IMR-90 (cell line): ENCODE measurements at regions not wholly inside any gene's neighbourhood (a gene's known extent, or its start where the extent isn't known, plus 50 kb on each side); places are given as distances from the start of the nearest gene placed in this dataset.

ENCODE experiments used
- ATAC-seq: fragments of 200-7000 bp; cut with Tn5 transposase; 2 replicates; pipeline ENCODE4 v1.9.1; 2020; ENCODE audit warnings: low read depth, mild to moderate bottlenecking, moderate library complexity
- BruUV-seq: library from RNA; stranded (reverse); fragments of 400-500 nt; replicated peaks from 2 replicates; lab custom pipeline; 2021; lab: Mats Ljungman, UMichigan
- CTCF ChIA-PET: fragments of 300-600 bp; formaldehyde crosslinking; extraction: SDS; loops from one replicate; lab custom pipeline; 2021; ENCODE audit warnings: antibody characterized with exemption; lab: Yijun Ruan, JAX
- POLR2A ChIA-PET: fragments of 300-600 bp; sonication (Branson Sonifier 250); formaldehyde crosslinking; loops from one replicate; lab custom pipeline; 2022; ENCODE audit warnings: antibody characterized with exemption; ENCODE audit not compliant: unreplicated experiment; lab: Charles Lee
- DNase-seq: peaks from one replicate; pipeline ENCODE4 v3.0.0; 2013
- H2AFZ ChIP-seq: replicated peaks from 2 replicates; pipeline ENCODE3; 2013; ENCODE audit warnings: low read length, mild to moderate bottlenecking; ENCODE audit not compliant: poor library complexity
- H2AK5ac ChIP-seq: 2 replicates; pipeline ENCODE4 v1.6.1; 2013; ENCODE audit warnings: low read depth, low read length, inconsistent platforms
- H2AK9ac ChIP-seq: replicated peaks from 2 replicates; pipeline ENCODE3; 2013; ENCODE audit warnings: mild to moderate bottlenecking, low read depth, low read length, moderate library complexity; ENCODE audit not compliant: poor library complexity
- H2BK120ac ChIP-seq: 2 replicates; pipeline ENCODE4 v1.6.1; 2013; ENCODE audit warnings: low read depth, low read length, inconsistent platforms
- H2BK15ac ChIP-seq: 3 replicates; pipeline ENCODE4 v1.6.1; 2013; ENCODE audit warnings: low read depth, low read length, inconsistent platforms
- H2BK20ac ChIP-seq: 2 replicates; pipeline ENCODE4 v1.6.1; 2013; ENCODE audit warnings: low read depth, mild to moderate bottlenecking, inconsistent platforms, low read length, moderate library complexity
- H2BK5ac ChIP-seq: 2 replicates; pipeline ENCODE4 v1.6.1; 2013; ENCODE audit warnings: mild to moderate bottlenecking, low read depth, low read length, inconsistent platforms; ENCODE audit not compliant: poor library complexity, severe bottlenecking
- H3K14ac ChIP-seq: replicated peaks from 2 replicates; pipeline ENCODE4 v1.6.1; 2013; ENCODE audit warnings: low read depth, low read length, inconsistent platforms
- H3K18ac ChIP-seq: 2 replicates; pipeline ENCODE4 v1.6.1; 2013; ENCODE audit warnings: low read depth, low read length, control low read depth
- H3K23ac ChIP-seq: 2 replicates; pipeline ENCODE4 v1.6.1; 2013; ENCODE audit warnings: low read depth, low read length, inconsistent platforms
- H3K27ac ChIP-seq: 2 replicates; pipeline ENCODE4 v1.5.1; 2013; ENCODE audit warnings: mild to moderate bottlenecking, control low read depth, low read length; ENCODE audit not compliant: insufficient read depth
- H3K27me3 ChIP-seq: 2 replicates; pipeline ENCODE4 v1.6.1; 2013; ENCODE audit warnings: low read length; ENCODE audit not compliant: control insufficient read depth, insufficient read depth
- H3K36me3 ChIP-seq: 2 replicates; pipeline ENCODE4 v1.6.1; 2013; ENCODE audit warnings: low read length, mixed read lengths; ENCODE audit not compliant: control insufficient read depth, insufficient read depth
- H3K4ac ChIP-seq: 2 replicates; pipeline ENCODE4 v1.6.1; 2013; ENCODE audit warnings: low read depth, low read length, inconsistent platforms
- H3K4me1 ChIP-seq: 2 replicates; pipeline ENCODE4 v1.6.1; 2013; ENCODE audit warnings: low read length, mixed read lengths; ENCODE audit not compliant: control insufficient read depth, insufficient read depth
- H3K4me2 ChIP-seq: 2 replicates; pipeline ENCODE4 v1.6.1; 2013; ENCODE audit warnings: low read depth, mild to moderate bottlenecking, control low read depth, low read length, moderate library complexity
- H3K4me3 ChIP-seq: 2 replicates; pipeline ENCODE4 v1.5.1; 2013; ENCODE audit warnings: low read depth, mild to moderate bottlenecking, control low read depth, low read length, moderate library complexity; ENCODE audit not compliant: insufficient read depth
- H3K56ac ChIP-seq: 2 replicates; pipeline ENCODE4 v1.6.1; 2013; ENCODE audit warnings: low read length, inconsistent platforms; ENCODE audit not compliant: insufficient read depth; ENCODE audit errors: extremely low read depth
- H3K79me1 ChIP-seq, 2 experiments: 2 replicates each; pipeline ENCODE4 v1.6.1; 2013; ENCODE audit warnings: low read length in 2 of 2, inconsistent platforms in 1 of 2, low read depth in 1 of 2
- H3K9ac ChIP-seq: 2 replicates; pipeline ENCODE4 v1.6.1; 2013; ENCODE audit warnings: low read depth, low read length, control low read depth
- H3K9me1 ChIP-seq: 2 replicates; pipeline ENCODE4 v1.6.1; 2013; ENCODE audit warnings: low read length, inconsistent platforms; ENCODE audit not compliant: insufficient read depth
- H3K9me3 ChIP-seq: 2 replicates; pipeline ENCODE4 v1.6.1; 2013; ENCODE audit warnings: low read length; ENCODE audit not compliant: control insufficient read depth, insufficient read depth
- H4K20me1 ChIP-seq: 2 replicates; pipeline ENCODE4 v1.6.1; 2013; ENCODE audit warnings: low read length, inconsistent platforms; ENCODE audit not compliant: insufficient read depth
- H4K5ac ChIP-seq: 2 replicates; pipeline ENCODE4 v1.6.1; 2013; ENCODE audit warnings: mild to moderate bottlenecking, low read depth, low read length, control low read depth
- H4K8ac ChIP-seq, 2 experiments: 2 replicates each; pipeline ENCODE4 v1.6.1; 2013; ENCODE audit warnings: low read depth in 2 of 2, low read length in 2 of 2, control low read depth in 1 of 2, inconsistent platforms in 1 of 2
- H4K91ac ChIP-seq: 2 replicates; pipeline ENCODE4 v1.6.1; 2013; ENCODE audit warnings: low read depth, low read length, inconsistent platforms; ENCODE audit not compliant: insufficient read depth
- MAFK ChIP-seq: IDR thresholded peaks from 2 replicates; pipeline ENCODE4 v1.6.1; 2012; ENCODE audit warnings: low read depth, low read length, improper control_type of control experiment
- MAZ ChIP-seq: IDR thresholded peaks from 2 replicates; pipeline ENCODE4 v1.6.1; 2012; ENCODE audit warnings: low read depth, mild to moderate bottlenecking, low read length, improper control_type of control experiment, moderate library complexity, borderline replicate concordance
- dilution Hi-C: fragments of 300-500 bp; cut with HindIII; formaldehyde crosslinking; loops from one replicate; pipeline ENCODE4 v1.14.3; 2018; ENCODE audit warnings: low sequenced_read_pairs; ENCODE audit not compliant: unreplicated experiment
- in situ Hi-C: fragments of 300-500 bp; cut with MboI; formaldehyde crosslinking; loops from 3 replicates; pipeline ENCODE4 v1.14.3; 2019; ENCODE audit warnings: low sequenced_read_pairs, inconsistent platforms, mixed read lengths
- intact Hi-C: fragments of 100-400 bp; cut with micrococcal nuclease; formaldehyde crosslinking; loops from 2 replicates; pipeline ENCODE4 v1.10.0; 2022

GRCh38 chr1:188557053-188557452, 1728.3 kb downstream of the PLA2G4A start:
- BruUV-seq = no TSS peak
- no peak overlapping the region for H2AK5ac ChIP-seq
- H3K23ac ChIP-seq = no peak overlapping the region

More at GRCh38 chr1:188557053-188557452, 1728.3 kb downstream of the PLA2G4A start:
- Histone ChIP-seq H2BK5ac (no peak overlapping the region), H3K9ac (no peak overlapping the region), H3K4me1 (no peaks in the 10 kb centered on the region), H3K9me3 (no peaks in the 10 kb centered on the region), H3K4me3 (no peak overlapping the region), H3K14ac (no peak overlapping the region), H3K79me1 (no peaks in the 10 kb centered on the region), H3K27me3 (no peaks in the 10 kb centered on the region), H3K27ac (no peak overlapping the region), H4K8ac (no peak overlapping the region), H3K56ac (no peak overlapping the region), H4K5ac (no peak overlapping the region), H3K36me3 (no peaks in the 10 kb centered on the region), H2AFZ (no peak overlapping the region), H3K18ac (no peak overlapping the region), H3K4me2 (no peak overlapping the region), H2BK15ac (no peak overlapping the region), H2BK20ac (no peak overlapping the region), H2AK9ac (no peak overlapping the region), H4K20me1 (no peaks in the 10 kb centered on the region), H3K4ac (no peak overlapping the region), H2BK120ac (no peak overlapping the region), H3K9me1 (no peaks in the 10 kb centered on the region), H4K91ac (no peak overlapping the region)
- dilution Hi-C loops = no loop called here
- no peak for TF ChIP-seq MAZ
- TF ChIP-seq MAFK = peak; percentile 40; the same call in 1 of the 2 replicates
- no peak for ATAC-seq
- ChIA-PET POLR2A (no interaction called here), CTCF (no interaction called here)
- DNase-seq = no peak
- intact Hi-C loops = no loop called here
- in situ Hi-C loops = no loop called here
